AG04450 (cell line): ENCODE measurements at regions not wholly inside any gene's neighbourhood (a gene's known extent, or its start where the extent isn't known, plus 50 kb on each side); places are given as distances from the start of the nearest gene placed in this dataset.
"Not testable (repeated sequence)": the region's sequence is repeated elsewhere in the genome, so short reads cannot be mapped to it uniquely, and the experiment has no call there.

Source experiments
- CTCF ChIA-PET: fragments of 300-600, 350-600 bp; formaldehyde crosslinking; extraction: SDS; loops from one replicate; lab custom pipeline; 2022; ENCODE audit warnings: antibody characterized with exemption, inconsistent platforms; lab: Charles Lee
- POLR2A ChIA-PET: fragments of 350-600 bp; formaldehyde crosslinking; extraction: SDS; loops from one replicate; lab custom pipeline; 2021; ENCODE audit warnings: antibody characterized with exemption, inconsistent platforms; lab: Yijun Ruan, JAX
- DNase-seq: peaks from one replicate; pipeline ENCODE4 v3.0.0-alpha.2; 2011; ENCODE audit warnings: low read depth, low spot score
- H3K27ac ChIP-seq: one replicate; pipeline ENCODE4 v1.5.1; 2012; ENCODE audit warnings: low read depth, low read length, control low read depth
- H3K27me3 ChIP-seq: one replicate; pipeline ENCODE4 v1.6.0; 2012; ENCODE audit warnings: low read length; ENCODE audit not compliant: control insufficient read depth, insufficient read depth
- H3K4me3 ChIP-seq: 2 replicates; pipeline ENCODE4 v1.5.1; 2011; ENCODE audit warnings: mild to moderate bottlenecking, low read depth, low read length, control low read depth
- H3K9me3 ChIP-seq: 2 replicates; pipeline ENCODE4 v1.5.1; 2012; ENCODE audit warnings: low read length; ENCODE audit not compliant: control insufficient read depth, insufficient read depth
- CTCF ChIP-seq: IDR thresholded peaks from 2 replicates; pipeline ENCODE4 v1.5.1; 2011; ENCODE audit warnings: low read depth, low read length, control low read depth, inconsistent platforms

- H3K27ac ChIP-seq: peak overlapping the region; percentile 87
- peak; percentile 86 for DNase-seq
- ChIA-PET POLR2A (no interaction called here), CTCF (interaction anchor here (1.6 kb wide), 2 partner anchors 90 to 95 kb away, joined by 6 to 7 read pairs; partner anchors contain the start of gene ERCC4)
- no peak for TF ChIP-seq CTCF
- 0 out of 2 replicates have a peak overlapping the region, but pooled peaks have one; percentile 7 for H3K4me3 ChIP-seq
- H3K9me3 ChIP-seq: no peaks in the 10 kb centered on the region
- no peaks in the 10 kb centered on the region for H3K27me3 ChIP-seq
These were observed 57.4 kb upstream of the MRTFB start for GRCh38 chr16:14013571-14014283.

- Histone ChIP-seq H3K4me3 (no peak overlapping the region), H3K9me3 (no peaks in the 10 kb centered on the region), H3K27ac (peak overlapping the region; percentile 87), H3K27me3 (no peaks in the 10 kb centered on the region)
- TF ChIP-seq CTCF: no peak
- DNase-seq: no peak
- CTCF ChIA-PET: no interaction called here
- POLR2A ChIA-PET: no interaction called here
These were observed 56.9 kb upstream of the MRTFB start for GRCh38 chr16:14014284-14014625.

- no peak for TF ChIP-seq CTCF
- Histone ChIP-seq H3K27me3 (no peaks in the 10 kb centered on the region), H3K9me3 (no peaks in the 10 kb centered on the region), H3K4me3 (no peak overlapping the region), H3K27ac (peak overlapping the region; percentile 3)
- POLR2A ChIA-PET: interaction anchor here (0.6 kb wide), 1 partner anchor 333 kb away, joined by 10 read pairs; no protein-coding TSS in a partner anchor
- CTCF ChIA-PET: interaction anchor here (3.9 kb wide), 1 partner anchor 95 kb away, joined by 12 read pairs; the partner anchor contains the start of gene ERCC4
- DNase-seq: no peak
These were observed 56.1 kb upstream of the MRTFB start for GRCh38 chr16:14015033-14015432.

- no peak for TF ChIP-seq CTCF
- Histone ChIP-seq H3K27ac (peak overlapping the region; percentile 47), H3K4me3 (no peak overlapping the region), H3K27me3 (no peaks in the 10 kb centered on the region), H3K9me3 (no peaks in the 10 kb centered on the region)
- POLR2A ChIA-PET: interaction anchor here (0.6 kb wide), 2 partner anchors 333 to 1455 kb away, joined by 5 to 10 read pairs; no protein-coding TSS in a partner anchor
- no peak for DNase-seq
- CTCF ChIA-PET: interaction anchor here (3.9 kb wide), 1 partner anchor 96 kb away, joined by 12 read pairs; the partner anchor contains the start of gene ERCC4
These were observed 55.7 kb upstream of the MRTFB start for GRCh38 chr16:14015461-14015860.

- H3K9me3 ChIP-seq: no peaks in the 10 kb centered on the region
- peak; percentile 80 for DNase-seq
- H3K4me3 ChIP-seq: no peak overlapping the region
- H3K27ac ChIP-seq: peak overlapping the region; percentile 47
- POLR2A ChIA-PET: interaction anchor here (0.5 to 0.6 kb wide), 3 partner anchors 18 to 1454 kb away, joined by 5 to 10 read pairs (median 5); no protein-coding TSS in a partner anchor
- no peaks in the 10 kb centered on the region for H3K27me3 ChIP-seq
- no peak for TF ChIP-seq CTCF
- CTCF ChIA-PET: interaction anchor here (3.9 kb wide), 1 partner anchor 96 kb away, joined by 12 read pairs; the partner anchor contains the start of gene ERCC4
These were observed 55.2 kb upstream of the MRTFB start for GRCh38 chr16:14015948-14016347.

GRCh38 chr16:14016362-14016761 lies 54.8 kb upstream of the MRTFB start:
- ChIA-PET CTCF (interaction anchor here (0.6 to 3.9 kb wide), 2 partner anchors 97 to 168 kb away, joined by 3 to 12 read pairs; partner anchors contain the start of gene ERCC4), POLR2A (interaction anchor here (0.5 to 0.6 kb wide), 2 partner anchors 18 to 1454 kb away, joined by 5 read pairs; no protein-coding TSS in a partner anchor)
- H3K4me3 ChIP-seq, H3K27ac ChIP-seq, H3K27me3 ChIP-seq, H3K9me3 ChIP-seq, DNase-seq: not testable (repeated sequence)
